ENCODE measurements at regions not wholly inside any gene's neighbourhood (a gene's known extent, or its start where the extent isn't known, plus 50 kb on each side); places are given as distances from the start of the nearest gene placed in this dataset.

- H3K27me3 ChIP-seq: no peaks in the 10 kb centered on the region
- no peaks in the 10 kb centered on the region for H3K9me3 ChIP-seq
- intact Hi-C loops (cut with DNase I): no loop called here
- no peak overlapping the region for H3K27ac ChIP-seq
- no peak overlapping the region for H3K4me3 ChIP-seq
- DNase-seq (no peak), ATAC-seq (no peak)
- H3K4me1 ChIP-seq: no peaks in the 10 kb centered on the region
- no peak for TF ChIP-seq CTCF (IDR thresholded peaks at IDR 0.05)
- no peak for TF ChIP-seq POLR2A (IDR thresholded peaks at IDR 0.05)
- H3K36me3 ChIP-seq (replicated peaks in 1 of 2; ENCODE audit: insufficient read depth in 1 of 2, low read depth in 2 of 2): no peaks in the 10 kb centered on the region
- 70 to 74% methylated on average over 3 of the region's 3 CpGs for WGBS, 2 donors
Observed at GRCh38 chr16:51670527-51670926, 519.5 kb upstream of the SALL1 start.

GRCh38 chr16:51666821-51667220 is 515.8 kb upstream of the SALL1 start:
- Histone ChIP-seq H3K9me3 (no peaks in the 10 kb centered on the region), H3K4me1 (no peaks in the 10 kb centered on the region), H3K27ac (no peak overlapping the region), H3K27me3 (no peaks in the 10 kb centered on the region), H3K4me3 (no peak overlapping the region), H3K36me3 (replicated peaks in 1 of 2; ENCODE audit: insufficient read depth in 1 of 2, low read depth in 2 of 2) (no peaks in the 10 kb centered on the region)
- DNase-seq (no peak), ATAC-seq (no peak)
- TF ChIP-seq CTCF (IDR thresholded peaks at IDR 0.05) (no peak), POLR2A (IDR thresholded peaks at IDR 0.05) (no peak)
- whole genome bisulfite sequencing, 2 donors: 56 to 74% methylated on average over 6 of the region's 6 CpGs
- intact Hi-C loops (cut with DNase I): no loop called here

- TF ChIP-seq POLR2A (IDR thresholded peaks at IDR 0.05): no peak
- TF ChIP-seq CTCF (IDR thresholded peaks at IDR 0.05): no peak
- WGBS, 2 donors: 75 to 82% methylated on average over 6 of the region's 6 CpGs
- intact Hi-C loops (cut with DNase I): no loop called here
- no peak overlapping the region for H3K27ac ChIP-seq
- no peaks in the 10 kb centered on the region for H3K4me1 ChIP-seq
- no peak for ATAC-seq
- no peak for DNase-seq
- no peaks in the 10 kb centered on the region for H3K36me3 ChIP-seq (replicated peaks in 1 of 2; ENCODE audit: insufficient read depth in 1 of 2, low read depth in 2 of 2)
- H3K27me3 ChIP-seq: no peaks in the 10 kb centered on the region
- no peaks in the 10 kb centered on the region for H3K9me3 ChIP-seq
- H3K4me3 ChIP-seq: no peak overlapping the region
Observed at GRCh38 chr16:51666074-51666473, 515.0 kb upstream of the SALL1 start.

GRCh38 chr16:51665436-51665998 is 514.4 kb upstream of the SALL1 start:
- H3K27ac ChIP-seq: no peak overlapping the region
- DNase-seq (no peak), ATAC-seq (no peak)
- no peaks in the 10 kb centered on the region for H3K9me3 ChIP-seq
- H3K27me3 ChIP-seq: no peaks in the 10 kb centered on the region
- WGBS, 2 donors: 79 to 91% methylated on average over 7 of the region's 7 CpGs
- H3K36me3 ChIP-seq (replicated peaks in 1 of 2; ENCODE audit: insufficient read depth in 1 of 2, low read depth in 2 of 2): no peaks in the 10 kb centered on the region
- intact Hi-C loops (cut with DNase I): no loop called here
- TF ChIP-seq POLR2A (IDR thresholded peaks at IDR 0.05): no peak
- no peak for TF ChIP-seq CTCF (IDR thresholded peaks at IDR 0.05)
- no peaks in the 10 kb centered on the region for H3K4me1 ChIP-seq
- no peak overlapping the region for H3K4me3 ChIP-seq

GRCh38 chr16:51658531-51658930 is 507.5 kb upstream of the SALL1 start:
- no peaks in the 10 kb centered on the region for H3K27me3 ChIP-seq
- peaks cover 14% of the 10 kb centered on the region for H3K4me1 ChIP-seq
- H3K27ac ChIP-seq: no peak overlapping the region
- ATAC-seq (no peak), DNase-seq (no peak)
- TF ChIP-seq CTCF (IDR thresholded peaks at IDR 0.05): no peak
- no peak for TF ChIP-seq POLR2A (IDR thresholded peaks at IDR 0.05)
- H3K9me3 ChIP-seq: no peaks in the 10 kb centered on the region
- H3K36me3 ChIP-seq (replicated peaks in 1 of 2; ENCODE audit: insufficient read depth in 1 of 2, low read depth in 2 of 2): no peaks in the 10 kb centered on the region
- 69 to 84% methylated on average over 8 of the region's 8 CpGs for WGBS, 2 donors
- H3K4me3 ChIP-seq: no peak overlapping the region
- intact Hi-C loops (cut with DNase I): no loop called here
